Breast epithelium (tissue), 3 donors: ENCODE measurements at regions not wholly inside any gene's neighbourhood (a gene's known extent, or its start where the extent isn't known, plus 50 kb on each side); places are given as distances from the start of the nearest gene placed in this dataset.

Experiments
- POLR2A ChIP-seq: fragments of 450-650 bp; IDR thresholded peaks from one replicate; pipeline ENCODE4 v1.6.1; 2016; ENCODE audit warnings: antibody characterized with exemption, mild to moderate bottlenecking, moderate library complexity
- POLR2AphosphoS5 ChIP-seq, 3 donors: sonication (generic); formaldehyde crosslinking; IDR thresholded peaks; one replicate each; pipeline ENCODE4 v1.6.1; 2017; ENCODE audit warnings: antibody characterized with exemption in 3 of 3
- TF ChIP-seq, protein P1 (sequence below), 3 donors: fragments of 450-650 bp; IDR thresholded peaks; one replicate each; pipeline ENCODE4 v1.5.1; 2016 to 2017; ENCODE audit warnings: antibody characterized with exemption in 3 of 3, mild to moderate bottlenecking in 3 of 3, moderate library complexity in 3 of 3

DNA sequence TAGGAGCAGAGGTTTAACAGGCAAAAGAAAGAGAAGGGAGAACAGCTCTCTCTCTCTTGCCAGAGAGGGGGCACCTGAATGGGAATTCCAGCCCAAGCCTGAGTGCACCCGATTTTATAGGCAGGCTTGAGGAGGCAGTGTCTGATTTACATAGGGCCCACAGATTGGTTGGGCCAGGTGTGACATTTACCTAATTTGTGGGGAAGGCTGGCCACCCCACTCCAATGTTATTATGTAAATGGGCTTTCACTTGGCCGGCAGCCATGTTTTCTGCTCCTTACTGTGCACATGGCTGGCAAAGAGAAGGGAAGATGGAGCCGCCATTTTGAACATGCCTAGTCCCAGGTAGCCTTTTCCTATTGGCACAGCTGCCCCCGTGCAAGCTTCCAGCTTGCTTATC, 735.5 kb upstream of the AUTS2 start:
- TF ChIP-seq, protein P1, sequence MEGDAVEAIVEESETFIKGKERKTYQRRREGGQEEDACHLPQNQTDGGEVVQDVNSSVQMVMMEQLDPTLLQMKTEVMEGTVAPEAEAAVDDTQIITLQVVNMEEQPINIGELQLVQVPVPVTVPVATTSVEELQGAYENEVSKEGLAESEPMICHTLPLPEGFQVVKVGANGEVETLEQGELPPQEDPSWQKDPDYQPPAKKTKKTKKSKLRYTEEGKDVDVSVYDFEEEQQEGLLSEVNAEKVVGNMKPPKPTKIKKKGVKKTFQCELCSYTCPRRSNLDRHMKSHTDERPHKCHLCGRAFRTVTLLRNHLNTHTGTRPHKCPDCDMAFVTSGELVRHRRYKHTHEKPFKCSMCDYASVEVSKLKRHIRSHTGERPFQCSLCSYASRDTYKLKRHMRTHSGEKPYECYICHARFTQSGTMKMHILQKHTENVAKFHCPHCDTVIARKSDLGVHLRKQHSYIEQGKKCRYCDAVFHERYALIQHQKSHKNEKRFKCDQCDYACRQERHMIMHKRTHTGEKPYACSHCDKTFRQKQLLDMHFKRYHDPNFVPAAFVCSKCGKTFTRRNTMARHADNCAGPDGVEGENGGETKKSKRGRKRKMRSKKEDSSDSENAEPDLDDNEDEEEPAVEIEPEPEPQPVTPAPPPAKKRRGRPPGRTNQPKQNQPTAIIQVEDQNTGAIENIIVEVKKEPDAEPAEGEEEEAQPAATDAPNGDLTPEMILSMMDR (IDR thresholded peaks at IDR 0.05), result no peak
- TF ChIP-seq POLR2AphosphoS5 (IDR thresholded peaks at IDR 0.05), result no peak
- TF ChIP-seq POLR2A, result no peak
